IPS-15b (cell line): ENCODE measurements at regions not wholly inside any gene's neighbourhood (a gene's known extent, or its start where the extent isn't known, plus 50 kb on each side); places are given as distances from the start of the nearest gene placed in this dataset.

Experiments used
- H3K27me3 ChIP-seq: one replicate; pipeline ENCODE4 v1.6.1; 2013; ENCODE audit warnings: low read length; ENCODE audit not compliant: control insufficient read depth, insufficient read depth
- H3K36me3 ChIP-seq: one replicate; pipeline ENCODE4 v1.6.1; 2013; ENCODE audit warnings: low read length; ENCODE audit not compliant: control insufficient read depth, insufficient read depth
- H3K4me1 ChIP-seq: one replicate; pipeline ENCODE4 v1.6.1; 2013; ENCODE audit warnings: mild to moderate bottlenecking, low read length; ENCODE audit not compliant: control insufficient read depth, insufficient read depth
- H3K4me3 ChIP-seq: one replicate; pipeline ENCODE4 v1.5.1; 2013; ENCODE audit warnings: low read depth, low read length
- H3K9ac ChIP-seq: one replicate; pipeline ENCODE4 v1.6.1; 2013; ENCODE audit warnings: low read depth, mild to moderate bottlenecking, low read length
- H3K9me3 ChIP-seq: one replicate; pipeline ENCODE4 v1.6.1; 2013; ENCODE audit warnings: mild to moderate bottlenecking, low read length; ENCODE audit not compliant: control insufficient read depth, insufficient read depth

GRCh38 chr6:109315341-109316110, 66.7 kb downstream of the CD164 start:
- Histone ChIP-seq H3K27me3 (no peaks in the 10 kb centered on the region), H3K9me3 (no peaks in the 10 kb centered on the region), H3K9ac (no peak overlapping the region), H3K4me3 (no peak overlapping the region), H3K36me3 (no peaks in the 10 kb centered on the region), H3K4me1 (no peaks in the 10 kb centered on the region)

- no peaks in the 10 kb centered on the region for H3K36me3 ChIP-seq
- no peak overlapping the region for H3K4me3 ChIP-seq
- no peaks in the 10 kb centered on the region for H3K4me1 ChIP-seq
- H3K9ac ChIP-seq, result no peak overlapping the region
- H3K9me3 ChIP-seq, result no peaks in the 10 kb centered on the region
- H3K27me3 ChIP-seq, result no peaks in the 10 kb centered on the region
These were observed 68.0 kb downstream of the CD164 start for GRCh38 chr6:109314313-109314712.

- H3K27me3 ChIP-seq, result no peaks in the 10 kb centered on the region
- H3K4me1 ChIP-seq, result no peaks in the 10 kb centered on the region
- no peak overlapping the region for H3K9ac ChIP-seq
- H3K36me3 ChIP-seq, result no peaks in the 10 kb centered on the region
- no peak overlapping the region for H3K4me3 ChIP-seq
- H3K9me3 ChIP-seq, result no peaks in the 10 kb centered on the region
These were observed 69.1 kb downstream of the CD164 start for GRCh38 chr6:109313139-109313538.

- Histone ChIP-seq H3K9me3 (no peaks in the 10 kb centered on the region), H3K4me3 (no peak overlapping the region), H3K9ac (no peak overlapping the region), H3K36me3 (no peaks in the 10 kb centered on the region), H3K27me3 (no peaks in the 10 kb centered on the region), H3K4me1 (no peaks in the 10 kb centered on the region)
These were observed 70.8 kb downstream of the CD164 start for GRCh38 chr6:109311471-109311870.

DNA sequence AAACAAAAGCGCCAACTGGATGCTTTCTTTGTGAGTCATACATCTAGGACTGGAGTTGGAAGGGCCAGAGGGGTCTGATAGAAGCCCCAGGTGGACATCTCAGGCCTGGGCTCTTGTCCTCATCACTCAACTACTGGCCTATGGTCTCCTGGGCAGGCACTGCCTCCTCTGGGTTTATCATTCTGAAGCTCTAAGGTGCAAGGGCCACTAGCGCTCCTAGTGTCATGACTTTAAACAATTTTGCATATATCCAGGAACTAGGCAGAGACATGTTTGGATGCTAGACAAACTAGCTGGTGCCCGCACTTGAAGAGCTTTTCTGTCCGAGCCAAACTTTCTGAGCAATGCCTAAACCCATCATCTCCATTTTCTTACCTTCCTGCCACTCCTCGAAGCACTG, 72.3 kb downstream of the CD164 start:
- Histone ChIP-seq H3K27me3 (no peaks in the 10 kb centered on the region), H3K4me3 (no peak overlapping the region)

GRCh38 chr6:109308018-109308492, 74.2 kb downstream of the CD164 start:
- Histone ChIP-seq H3K4me3 (no peak overlapping the region), H3K27me3 (no peaks in the 10 kb centered on the region), H3K36me3 (no peaks in the 10 kb centered on the region), H3K9me3 (no peaks in the 10 kb centered on the region), H3K4me1 (no peaks in the 10 kb centered on the region), H3K9ac (no peak overlapping the region)

More for the DNA sequence above, 72.3 kb downstream of the CD164 start:
- Histone ChIP-seq H3K9ac (no peak overlapping the region), H3K4me1 (no peaks in the 10 kb centered on the region), H3K9me3 (no peaks in the 10 kb centered on the region), H3K36me3 (no peaks in the 10 kb centered on the region)

GRCh38 chr6:109306733-109307132, 75.5 kb downstream of the CD164 start:
- Histone ChIP-seq H3K36me3 (no peaks in the 10 kb centered on the region), H3K9ac (no peak overlapping the region), H3K4me3 (no peak overlapping the region), H3K9me3 (no peaks in the 10 kb centered on the region), H3K27me3 (no peaks in the 10 kb centered on the region), H3K4me1 (no peaks in the 10 kb centered on the region)

DNA sequence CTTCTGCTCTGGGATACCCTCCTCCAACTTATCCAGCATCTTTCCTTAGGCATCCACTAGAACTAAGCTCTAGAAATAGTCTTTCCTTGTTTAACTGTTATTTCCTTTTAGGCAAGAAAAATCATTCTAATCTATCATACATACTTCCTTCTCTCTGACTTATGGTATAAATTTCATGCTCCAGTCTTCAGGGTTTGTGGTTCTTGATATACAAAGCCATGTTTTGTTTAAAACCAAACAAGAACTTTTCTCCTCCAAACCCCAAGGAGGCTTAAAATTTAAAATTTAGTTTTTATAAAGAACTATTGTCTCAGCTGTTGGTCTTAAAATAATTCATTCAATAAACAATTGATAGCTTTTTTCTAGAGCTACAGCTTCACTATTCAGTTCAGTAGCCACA, 77.2 kb downstream of the CD164 start:
- no peaks in the 10 kb centered on the region for H3K36me3 ChIP-seq
- no peak overlapping the region for H3K9ac ChIP-seq
- H3K4me3 ChIP-seq, result no peak overlapping the region
- no peaks in the 10 kb centered on the region for H3K9me3 ChIP-seq
- H3K27me3 ChIP-seq, result no peaks in the 10 kb centered on the region
- H3K4me1 ChIP-seq, result no peaks in the 10 kb centered on the region

DNA sequence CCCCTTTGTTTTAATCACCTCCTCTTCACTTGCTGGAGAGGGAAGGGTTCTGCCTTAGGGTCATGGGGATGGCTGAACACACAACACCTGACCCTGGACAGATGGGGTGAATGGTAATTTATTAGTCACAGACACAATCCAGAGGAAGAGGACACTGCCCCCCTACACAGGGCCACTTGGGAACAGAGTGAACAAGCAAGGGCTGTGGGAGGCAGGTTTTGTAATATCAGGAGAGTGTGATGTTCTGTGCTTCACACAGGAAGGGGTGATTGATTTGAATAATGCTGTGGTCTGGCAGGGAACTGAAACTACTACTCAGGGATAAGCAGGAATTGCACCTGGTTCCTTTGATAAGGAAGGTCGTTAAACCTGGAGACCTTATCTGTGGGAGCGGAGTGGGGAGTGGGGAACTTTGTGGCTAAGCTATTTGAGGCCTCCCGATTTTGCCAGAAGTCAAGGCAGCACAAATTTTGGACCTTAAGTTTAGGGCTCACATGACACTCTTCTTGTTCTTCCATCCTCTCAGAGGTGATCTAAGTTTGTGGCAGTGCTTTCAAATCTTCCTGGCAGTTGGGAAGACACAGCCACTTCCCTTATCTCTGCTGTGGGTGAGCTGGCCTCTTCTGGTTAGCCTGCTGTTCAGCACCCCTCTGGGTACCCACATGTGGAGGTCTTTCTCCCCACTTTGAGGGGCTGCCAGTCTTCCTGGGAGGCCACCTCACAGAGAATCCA, 77.8 kb downstream of the CD164 start:
- Histone ChIP-seq H3K27me3 (no peaks in the 10 kb centered on the region), H3K4me3 (no peak overlapping the region), H3K4me1 (no peaks in the 10 kb centered on the region), H3K36me3 (no peaks in the 10 kb centered on the region), H3K9ac (no peak overlapping the region), H3K9me3 (no peaks in the 10 kb centered on the region)

DNA sequence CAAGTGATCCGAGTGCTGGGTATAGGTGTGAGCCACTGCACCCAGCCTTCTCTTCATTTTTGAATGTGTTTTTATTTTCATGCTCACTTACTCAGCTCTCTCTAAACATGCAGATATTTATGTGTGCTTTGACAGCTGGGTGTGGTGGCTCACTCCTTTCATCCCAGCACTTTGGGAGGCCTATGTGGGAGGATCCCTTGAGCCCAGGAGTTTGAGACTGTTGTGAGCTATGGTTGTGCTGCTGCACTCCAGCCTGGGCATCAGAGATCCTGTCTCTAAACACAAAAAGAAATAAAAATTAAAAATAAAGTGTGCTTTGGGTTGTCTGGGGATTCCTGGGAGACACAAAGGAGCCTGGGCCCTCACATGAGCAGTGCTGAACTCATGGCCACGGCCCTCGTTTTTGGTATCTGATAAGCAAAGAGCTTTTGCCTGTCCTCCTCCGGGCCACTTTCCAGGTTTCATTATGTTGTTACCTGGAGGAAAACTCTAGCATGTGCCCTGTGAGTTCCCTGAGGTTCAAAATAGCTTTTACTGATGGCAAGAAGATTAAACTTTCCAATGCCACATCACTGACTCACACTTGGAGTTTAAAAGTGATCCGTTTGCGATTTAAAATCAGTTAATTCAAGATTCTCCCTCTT, 78.5 kb downstream of the CD164 start:
- H3K4me1 ChIP-seq, result no peaks in the 10 kb centered on the region
- no peaks in the 10 kb centered on the region for H3K27me3 ChIP-seq
- H3K4me3 ChIP-seq, result no peak overlapping the region
- H3K9me3 ChIP-seq, result no peaks in the 10 kb centered on the region
- no peak overlapping the region for H3K9ac ChIP-seq
- no peaks in the 10 kb centered on the region for H3K36me3 ChIP-seq

DNA sequence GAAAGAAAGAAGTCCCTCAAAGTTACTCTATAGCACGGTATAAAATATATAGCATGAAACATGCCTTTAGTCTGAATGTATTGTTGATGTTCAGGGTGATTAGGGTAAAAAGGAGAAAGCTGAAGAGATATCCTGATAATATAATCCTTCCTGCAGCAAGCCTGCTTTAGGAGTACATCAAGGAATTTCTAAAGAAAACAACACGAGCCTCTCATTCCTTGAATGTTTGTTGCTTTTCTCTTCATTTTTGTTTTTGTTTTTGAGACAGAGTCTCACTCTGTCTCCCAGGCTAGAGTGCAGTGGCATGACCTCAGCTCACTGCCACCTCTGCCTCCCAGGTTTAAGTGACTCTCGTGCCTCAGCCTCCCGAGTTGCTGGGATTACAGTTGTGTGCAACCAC, 79.1 kb downstream of the CD164 start:
- Histone ChIP-seq H3K4me1 (no peaks in the 10 kb centered on the region), H3K4me3 (no peak overlapping the region), H3K27me3 (no peaks in the 10 kb centered on the region), H3K9ac (no peak overlapping the region), H3K9me3 (no peaks in the 10 kb centered on the region), H3K36me3 (no peaks in the 10 kb centered on the region)
